KMS-11 (cell line): ENCODE measurements at regions not wholly inside any gene's neighbourhood (a gene's known extent, or its start where the extent isn't known, plus 50 kb on each side); places are given as distances from the start of the nearest gene placed in this dataset.

Experiments
- H2AFZ ChIP-seq: fragments of 200-600 bp; sonication (generic); 2 replicates; pipeline ENCODE4 v1.6.1; 2016; ENCODE audit warnings: antibody characterized with exemption, mixed run types, low read depth
- H3K27ac ChIP-seq: fragments of 200-600 bp; sonication (generic); 2 replicates; pipeline ENCODE4 v1.6.1; 2016; ENCODE audit warnings: mild to moderate bottlenecking, mixed run types
- H3K27me3 ChIP-seq: fragments of 200-600 bp; sonication (generic); 2 replicates; pipeline ENCODE4 v1.6.1; 2017; ENCODE audit warnings: mild to moderate bottlenecking, low read depth, mixed run types, moderate library complexity; ENCODE audit not compliant: insufficient read depth
- H3K36me3 ChIP-seq: fragments of 200-600 bp; sonication (generic); 2 replicates; pipeline ENCODE4 v1.6.1; 2017; ENCODE audit warnings: mild to moderate bottlenecking, mixed run types; ENCODE audit not compliant: insufficient read depth
- H3K4me1 ChIP-seq: fragments of 200-600 bp; sonication (generic); 2 replicates; pipeline ENCODE4 v1.6.1; 2016; ENCODE audit warnings: mild to moderate bottlenecking, low read depth, mixed run types; ENCODE audit not compliant: poor library complexity, severe bottlenecking
- H3K4me2 ChIP-seq: fragments of 200-600 bp; sonication (generic); 2 replicates; pipeline ENCODE4 v1.7.0; 2016; ENCODE audit warnings: mild to moderate bottlenecking, mixed run types
- H3K4me3 ChIP-seq: fragments of 200-600 bp; sonication (generic); IDR thresholded peaks from 2 replicates; pipeline ENCODE4 v1.6.1; 2017; ENCODE audit warnings: low read depth, low read length, mixed read lengths; ENCODE audit not compliant: insufficient read depth
- H3K79me2 ChIP-seq: fragments of 200-600 bp; sonication (generic); 2 replicates; pipeline ENCODE4 v1.6.1; 2016; ENCODE audit warnings: low read depth, mixed run types; ENCODE audit not compliant: insufficient read depth
- H3K9ac ChIP-seq: fragments of 200-600 bp; sonication (generic); 2 replicates; pipeline ENCODE4 v1.6.1; 2016; ENCODE audit warnings: mild to moderate bottlenecking, mixed run types
- H4K20me1 ChIP-seq: fragments of 200-600 bp; sonication (generic); 2 replicates; pipeline ENCODE4 v1.6.1; 2016; ENCODE audit warnings: mild to moderate bottlenecking, mixed run types; ENCODE audit not compliant: insufficient read depth
- TF ChIP-seq, protein P1 (sequence below): fragments of 200-600 bp; sonication (generic); conservative IDR thresholded peaks from 2 replicates; pipeline ENCODE4 v1.6.1; 2017; ENCODE audit warnings: low read depth, mild to moderate bottlenecking, antibody characterized with exemption, low read length, moderate library complexity, mixed read lengths

GRCh38 chr4:122514671-122515070 is 58.1 kb upstream of the IL2 start:
- no peak overlapping the region for H3K27ac ChIP-seq
- TF ChIP-seq, protein P1, sequence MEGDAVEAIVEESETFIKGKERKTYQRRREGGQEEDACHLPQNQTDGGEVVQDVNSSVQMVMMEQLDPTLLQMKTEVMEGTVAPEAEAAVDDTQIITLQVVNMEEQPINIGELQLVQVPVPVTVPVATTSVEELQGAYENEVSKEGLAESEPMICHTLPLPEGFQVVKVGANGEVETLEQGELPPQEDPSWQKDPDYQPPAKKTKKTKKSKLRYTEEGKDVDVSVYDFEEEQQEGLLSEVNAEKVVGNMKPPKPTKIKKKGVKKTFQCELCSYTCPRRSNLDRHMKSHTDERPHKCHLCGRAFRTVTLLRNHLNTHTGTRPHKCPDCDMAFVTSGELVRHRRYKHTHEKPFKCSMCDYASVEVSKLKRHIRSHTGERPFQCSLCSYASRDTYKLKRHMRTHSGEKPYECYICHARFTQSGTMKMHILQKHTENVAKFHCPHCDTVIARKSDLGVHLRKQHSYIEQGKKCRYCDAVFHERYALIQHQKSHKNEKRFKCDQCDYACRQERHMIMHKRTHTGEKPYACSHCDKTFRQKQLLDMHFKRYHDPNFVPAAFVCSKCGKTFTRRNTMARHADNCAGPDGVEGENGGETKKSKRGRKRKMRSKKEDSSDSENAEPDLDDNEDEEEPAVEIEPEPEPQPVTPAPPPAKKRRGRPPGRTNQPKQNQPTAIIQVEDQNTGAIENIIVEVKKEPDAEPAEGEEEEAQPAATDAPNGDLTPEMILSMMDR: no peak
- H3K27me3 ChIP-seq: no peaks in the 10 kb centered on the region
- no peak overlapping the region for H3K9ac ChIP-seq
- no peaks in the 10 kb centered on the region for H3K36me3 ChIP-seq
- H3K79me2 ChIP-seq: no peaks in the 10 kb centered on the region
- H2AFZ ChIP-seq: no peak overlapping the region
- no peak overlapping the region for H3K4me3 ChIP-seq
- H3K4me1 ChIP-seq: no peaks in the 10 kb centered on the region
- H3K4me2 ChIP-seq: no peak overlapping the region
- no peaks in the 10 kb centered on the region for H4K20me1 ChIP-seq

- H3K9ac ChIP-seq: no peak overlapping the region
- H3K79me2 ChIP-seq: no peaks in the 10 kb centered on the region
- no peak overlapping the region for H3K4me2 ChIP-seq
- H2AFZ ChIP-seq: no peak overlapping the region
- no peaks in the 10 kb centered on the region for H3K27me3 ChIP-seq
- H3K36me3 ChIP-seq: no peaks in the 10 kb centered on the region
- H4K20me1 ChIP-seq: no peaks in the 10 kb centered on the region
- no peaks in the 10 kb centered on the region for H3K4me1 ChIP-seq
- no peak overlapping the region for H3K4me3 ChIP-seq
- H3K27ac ChIP-seq: no peak overlapping the region
- TF ChIP-seq, protein P1: no peak
These were observed 55.9 kb upstream of the IL2 start for GRCh38 chr4:122512430-122512829.

GRCh38 chr4:122508083-122508482 is 51.6 kb upstream of the IL2 start:
- H3K4me3 ChIP-seq: no peak overlapping the region
- H3K4me2 ChIP-seq: no peak overlapping the region
- no peaks in the 10 kb centered on the region for H3K36me3 ChIP-seq
- no peaks in the 10 kb centered on the region for H3K27me3 ChIP-seq
- no peaks in the 10 kb centered on the region for H3K79me2 ChIP-seq
- H3K27ac ChIP-seq: no peak overlapping the region
- no peak overlapping the region for H3K9ac ChIP-seq
- H2AFZ ChIP-seq: no peak overlapping the region
- no peaks in the 10 kb centered on the region for H4K20me1 ChIP-seq
- TF ChIP-seq, protein P1: no peak
- H3K4me1 ChIP-seq: no peaks in the 10 kb centered on the region
